ENCODE measurements at regions not wholly inside any gene's neighbourhood (a gene's known extent, or its start where the extent isn't known, plus 50 kb on each side); places are given as distances from the start of the nearest gene placed in this dataset.

- TF ChIP-seq PRDM10 (tag by site-specific recombination; IDR thresholded peaks at IDR 0.05) (peak; percentile 64), ZFHX2 (tag by site-specific recombination; conservative IDR thresholded peaks at IDR 0.05) (peak; percentile 49), ZNF335 (tag by site-specific recombination; conservative IDR thresholded peaks at IDR 0.05) (peak; percentile 80), ZNF280D (tag by site-specific recombination; IDR thresholded peaks at IDR 0.05) (no peak)
- Histone ChIP-seq H3K27ac (ENCODE audit: extremely low read depth, low read depth, low read length) (peak overlapping the region; percentile 34), H3K9me3 (ENCODE audit: control insufficient read depth, insufficient read depth, low read depth, low read length) (no peaks in the 10 kb centered on the region), H3K36me3 (ENCODE audit: control insufficient read depth in 2 of 2, insufficient read depth in 1 of 2, low read length in 2 of 2) (no peaks in the 10 kb centered on the region), H3K4me1 (ENCODE audit: control insufficient read depth, insufficient read depth, low read length) (peaks cover 13% of the 10 kb centered on the region), H3K4me3 (ENCODE audit: low read depth, low read length) (no peak overlapping the region)
- CTCF ChIA-PET, result no interaction called here
- POLR2A ChIA-PET, result no interaction called here
Observed at GRCh38 chr18:10234912-10235660, 219.3 kb upstream of the APCDD1 start.

- no peaks in the 10 kb centered on the region for H3K36me3 ChIP-seq (ENCODE audit: control insufficient read depth in 2 of 2, insufficient read depth in 1 of 2, low read length in 2 of 2)
- H3K4me3 ChIP-seq (ENCODE audit: low read depth, low read length), result no peak overlapping the region
- peak; percentile 84 for TF ChIP-seq GFI1B (tag by site-specific recombination; IDR thresholded peaks at IDR 0.05)
- peak; percentile 77 for TF ChIP-seq FEZF1 (tag by site-specific recombination; IDR thresholded peaks at IDR 0.05)
- peak; percentile 65 for TF ChIP-seq ZNF843 (tag by site-specific recombination; IDR thresholded peaks at IDR 0.05)
- TF ChIP-seq ZNF266 (tag by site-specific recombination; IDR thresholded peaks at IDR 0.05; ENCODE audit: low read depth), result no peak
- TF ChIP-seq TSHZ1 (tag by site-specific recombination; IDR thresholded peaks at IDR 0.05; ENCODE audit: borderline replicate concordance), result no peak
- no peak for TF ChIP-seq ZNF561 (tag by site-specific recombination; IDR thresholded peaks at IDR 0.05; ENCODE audit: borderline replicate concordance)
- TF ChIP-seq ZNF610 (tag by site-specific recombination; IDR thresholded peaks at IDR 0.05; ENCODE audit: borderline replicate concordance), result no peak
- TF ChIP-seq PBX3 (CRISPR knock-in tag; IDR thresholded peaks at IDR 0.05), result no peak
- peak; percentile 37; the same call in 1 of the 2 replicates for TF ChIP-seq OSR2 (tag by site-specific recombination; IDR thresholded peaks at IDR 0.05)
- 0 out of 2 replicates have a peak, but pooled peaks have one; percentile 9 for TF ChIP-seq IKZF3 (tag by site-specific recombination; IDR thresholded peaks at IDR 0.05)
- TF ChIP-seq GLIS1 (tag by site-specific recombination; IDR thresholded peaks at IDR 0.05), result peak; percentile 89
- peak; percentile 89 for TF ChIP-seq ZXDB (tag by site-specific recombination; IDR thresholded peaks at IDR 0.05)
- TF ChIP-seq PRDM6 (tag by site-specific recombination; IDR thresholded peaks at IDR 0.05), result 0 out of 2 replicates have a peak, but pooled peaks have one; percentile 23
- TF ChIP-seq ZNF449 (tag by site-specific recombination; IDR thresholded peaks at IDR 0.05), result peak; percentile 72; the same call in 1 of the 2 replicates
- peaks cover 13% of the 10 kb centered on the region for H3K4me1 ChIP-seq (ENCODE audit: control insufficient read depth, insufficient read depth, low read length)
- ChIA-PET POLR2A (no interaction called here), CTCF (no interaction called here)
- peak overlapping the region; percentile 34 for H3K27ac ChIP-seq (ENCODE audit: extremely low read depth, low read depth, low read length)
- no peaks in the 10 kb centered on the region for H3K9me3 ChIP-seq (ENCODE audit: control insufficient read depth, insufficient read depth, low read depth, low read length)
Observed at GRCh38 chr18:10235661-10235952, 218.8 kb upstream of the APCDD1 start.
